ENCODE measurements at regions not wholly inside any gene's neighbourhood (a gene's known extent, or its start where the extent isn't known, plus 50 kb on each side); places are given as distances from the start of the nearest gene placed in this dataset.

GRCh38 chr5:18095061-18095460, 460.8 kb downstream of the TAF11L14 start:
- Histone ChIP-seq H2AFZ (ENCODE audit: low read length) (no peak overlapping the region), H3K9me3 (ENCODE audit: insufficient read depth in 2 of 2, low read depth in 1 of 2, low read length in 1 of 2) (no peaks in the 10 kb centered on the region), H4K20me1 (replicated peaks in 1 of 2; ENCODE audit: control insufficient read depth in 1 of 2, insufficient read depth in 2 of 2, low read length in 2 of 2) (no peaks in the 10 kb centered on the region), H2BK15ac (ENCODE audit: low read length) (no peak overlapping the region), H3K9ac (replicated peaks in 1 of 4; ENCODE audit: extremely low read depth in 1 of 4, low read depth in 3 of 4, low read length in 3 of 4) (no peak overlapping the region), H3K27me3 (replicated peaks in 1 of 4; ENCODE audit: control insufficient read depth in 3 of 4, extremely low read depth in 1 of 4, insufficient read depth in 3 of 4, low read length in 3 of 4) (no peaks in the 10 kb centered on the region), H3K4me2 (ENCODE audit: insufficient read depth in 1 of 2, low read depth in 2 of 2, low read length in 2 of 2) (no peak overlapping the region), H2BK120ac (replicated peaks; ENCODE audit: low read depth, low read length) (no peak overlapping the region), H3K79me2 (ENCODE audit: control insufficient read depth in 1 of 2, insufficient read depth in 2 of 2, low read length in 2 of 2) (no peaks in the 10 kb centered on the region), H4K5ac (ENCODE audit: insufficient read length, low read depth, low read length) (no peak overlapping the region), H4K8ac (ENCODE audit: extremely low read depth, insufficient read depth, low read length) (no peak overlapping the region), H3K23ac (ENCODE audit: insufficient read length) (no peak overlapping the region), H3K4ac (replicated peaks; ENCODE audit: insufficient read length, low read depth, low read length) (no peak overlapping the region), H2BK20ac (ENCODE audit: low read length) (no peak overlapping the region), H3K14ac (ENCODE audit: insufficient read length) (no peak overlapping the region), H3K79me1 (ENCODE audit: low read depth, low read length) (no peaks in the 10 kb centered on the region), H2AK5ac (ENCODE audit: low read depth, low read length) (no peak overlapping the region), H3K23me2 (ENCODE audit: low read depth, low read length) (no peaks in the 10 kb centered on the region), H4K91ac (replicated peaks; ENCODE audit: insufficient read length, low read length) (no peak overlapping the region), H3K27ac (ENCODE audit: low read depth, low read length) (no peak overlapping the region), H3K56ac (replicated peaks; ENCODE audit: insufficient read length, low read depth, low read length) (no peak overlapping the region), H3K4me1 (replicated peaks in 1 of 4; ENCODE audit: control insufficient read depth in 3 of 4, insufficient read depth in 4 of 4, low read length in 3 of 4) (peaks cover 0 to 4% (median under 1%) of the 10 kb centered on the region in 4 experiments; a peak in 1 of 7 replicates), H3K4me3 (ENCODE audit: extremely low read depth in 1 of 4, insufficient read depth in 2 of 4, low read depth in 3 of 4, low read length in 4 of 4) (no peak overlapping the region), H2BK5ac (ENCODE audit: low read depth, low read length) (no peak overlapping the region), H3K18ac (ENCODE audit: extremely low read depth, low read length) (no peak overlapping the region), H3K36me3 (ENCODE audit: control insufficient read depth in 2 of 4, insufficient read depth in 4 of 4, low read length in 3 of 4) (no peaks in the 10 kb centered on the region), H2BK12ac (ENCODE audit: low read depth, low read length) (no peak overlapping the region)
- ChIA-PET POLR2A (ENCODE audit: partially characterized antibody) (no interaction called here), CTCF (ENCODE audit: partially characterized antibody) (interaction anchor here (1.3 kb wide), 1 partner anchor 11 kb away, joined by 4 read pairs; no protein-coding TSS in a partner anchor)
- FAIRE-seq (no peak), DNase-seq (ENCODE audit: low read depth in 1 of 2, low spot score in 2 of 2) (no peak)
- WGBS, 2 experiments (ENCODE audit: extremely low coverage in 1 of 2, insufficient coverage in 1 of 2, insufficient read length in 1 of 2, insufficient replicate concordance in 2 of 2, low coverage in 1 of 2, low lambda C conversion rate in 2 of 2, missing lambda C conversion rate in 1 of 2) = 95% methylated on average over 2 of the region's 2 CpGs; no CpG with 5 or more reads in 1 of the 2 experiments
- TF ChIP-seq MAX (IDR thresholded peaks at IDR 0.05) = no peak
- no peak for TF ChIP-seq ATF2 (IDR thresholded peaks at IDR 0.05; ENCODE audit: low read length)
- TF ChIP-seq CTBP2 (IDR thresholded peaks at IDR 0.05; ENCODE audit: borderline replicate concordance, insufficient read depth, insufficient read length, low read length) = no peak
- TF ChIP-seq USF2 (IDR thresholded peaks at IDR 0.05; ENCODE audit: low read length) = no peak
- no peak for TF ChIP-seq TAF7 (optimal IDR thresholded peaks at IDR 0.05; ENCODE audit: borderline replicate concordance, low read depth, low read length)
- TF ChIP-seq NRF1 (IDR thresholded peaks at IDR 0.05; ENCODE audit: low read depth, low read length) = no peak
- no peak for TF ChIP-seq NANOG (IDR thresholded peaks at IDR 0.05; ENCODE audit: insufficient read depth, low read depth, low read length, poor library complexity, severe bottlenecking)
- TF ChIP-seq POLR2AphosphoS5 (IDR thresholded peaks at IDR 0.05; ENCODE audit: low read depth, low read length) = no peak
- no peak for TF ChIP-seq TBP (IDR thresholded peaks at IDR 0.05; ENCODE audit: low read depth, low read length)
- no peak for TF ChIP-seq RAD21 (IDR thresholded peaks at IDR 0.05 in 1 of 2, conservative IDR thresholded peaks at IDR 0.05 in 1 of 2; ENCODE audit: low read depth in 2 of 2, low read length in 2 of 2)
- no peak for TF ChIP-seq CBX5 (IDR thresholded peaks at IDR 0.05; ENCODE audit: low read depth, low read length)

All from H1 (cell line).